Glomerular visceral epithelial cell (primary cell): ENCODE measurements at regions not wholly inside any gene's neighbourhood (a gene's known extent, or its start where the extent isn't known, plus 50 kb on each side); places are given as distances from the start of the nearest gene placed in this dataset.
"Not testable (repeated sequence)": the region's sequence is repeated elsewhere in the genome, so short reads cannot be mapped to it uniquely, and the experiment has no call there.

Source experiments
- DNase-seq: peaks from one replicate; pipeline ENCODE4 v3.0.0-alpha.2; 2016; ENCODE audit errors: extremely low spot score

- DNase-seq, result no peak
These were observed 115.4 kb upstream of the PRKCQ start for GRCh38 chr10:6695519-6695918.

GRCh38 chr10:6694447-6695140 lies 114.5 kb upstream of the PRKCQ start:
- DNase-seq, result peak; percentile 18

GRCh38 chr10:6692856-6693255 lies 112.8 kb upstream of the PRKCQ start:
- no peak for DNase-seq

- DNase-seq, result no peak
These were observed 112.0 kb upstream of the PRKCQ start for GRCh38 chr10:6692103-6692502.

- DNase-seq, result no peak
These were observed 109.0 kb upstream of the PRKCQ start for GRCh38 chr10:6689036-6689435.

GRCh38 chr10:6680735-6681134 lies 100.7 kb upstream of the PRKCQ start:
- DNase-seq, result no peak

- DNase-seq, result no peak
These were observed 98.9 kb upstream of the PRKCQ start for GRCh38 chr10:6678956-6679355.

GRCh38 chr10:6678211-6678803 lies 98.2 kb upstream of the PRKCQ start:
- peak; percentile 31 for DNase-seq

GRCh38 chr10:6677129-6677528 lies 97.1 kb upstream of the PRKCQ start:
- not testable (repeated sequence) for DNase-seq

- no peak for DNase-seq
These were observed 94.2 kb upstream of the PRKCQ start for GRCh38 chr10:6674291-6674690.

GRCh38 chr10:6671976-6672375 lies 91.9 kb upstream of the PRKCQ start:
- no peak for DNase-seq

GRCh38 chr10:6669269-6669859 lies 89.3 kb upstream of the PRKCQ start:
- peak; percentile 28 for DNase-seq

GRCh38 chr10:6667679-6668270 lies 87.7 kb upstream of the PRKCQ start:
- peak; percentile 32 for DNase-seq

- DNase-seq, result no peak
These were observed 87.1 kb upstream of the PRKCQ start for GRCh38 chr10:6667150-6667549.

GRCh38 chr10:6665847-6666246 lies 85.8 kb upstream of the PRKCQ start:
- no peak for DNase-seq

GRCh38 chr10:6660460-6660859 lies 80.4 kb upstream of the PRKCQ start:
- no peak for DNase-seq

GRCh38 chr10:6659451-6659850 lies 79.4 kb upstream of the PRKCQ start:
- DNase-seq, result no peak

- DNase-seq, result no peak
These were observed 77.6 kb upstream of the PRKCQ start for GRCh38 chr10:6657669-6658068.

GRCh38 chr10:6657196-6657595 lies 77.1 kb upstream of the PRKCQ start:
- DNase-seq, result no peak

GRCh38 chr10:6654571-6654970 lies 74.5 kb upstream of the PRKCQ start:
- no peak for DNase-seq

- DNase-seq, result no peak
These were observed 70.5 kb upstream of the PRKCQ start for GRCh38 chr10:6650586-6650985.

- DNase-seq, result peak; percentile 13
These were observed 69.8 kb upstream of the PRKCQ start for GRCh38 chr10:6649903-6650302.
